Tibial artery (tissue), 4 donors: ENCODE measurements at regions not wholly inside any gene's neighbourhood (a gene's known extent, or its start where the extent isn't known, plus 50 kb on each side); places are given as distances from the start of the nearest gene placed in this dataset.

Experiments used
- DNase-seq, 2 donors: peaks; one replicate each; pipeline ENCODE4 v3.0.0-alpha.2; 2019
- H3K27ac ChIP-seq, 2 donors: fragments of 200-600 bp; sonication (generic) in 1 of 2; 1 replicate in 1 of 2; 2 replicates in 1 of 2; pipeline ENCODE4 v1.5.1; 2018 to 2019; ENCODE audit warnings: mild to moderate bottlenecking in 1 of 2
- H3K27me3 ChIP-seq, 2 donors: fragments of 200-600 bp; sonication (generic) in 1 of 2; one replicate each; pipeline versions ENCODE4 v1.5.1 to v1.6.0; 2016 to 2019
- H3K36me3 ChIP-seq, 3 donors: fragments of 200-600 bp; sonication (generic) in 2 of 3; one replicate each; pipeline ENCODE4 v1.5.1; 2016 to 2019; ENCODE audit warnings: mild to moderate bottlenecking in 2 of 3
- H3K4me1 ChIP-seq, 4 donors: fragments of 200-600 bp; sonication (generic) in 2 of 4; 1 replicate in 3 of 4; 2 replicates in 1 of 4; pipeline ENCODE4 v1.5.1; 2016 to 2019
- H3K4me3 ChIP-seq, 2 donors: fragments of 200-600 bp; sonication (generic) in 1 of 2; 1 replicate in 1 of 2; 2 replicates in 1 of 2; pipeline ENCODE4 v1.5.1; 2018 to 2019; ENCODE audit warnings: mild to moderate bottlenecking in 2 of 2
- H3K9me3 ChIP-seq, 3 donors: fragments of 200-600 bp; sonication (generic) in 1 of 3; one replicate each; pipeline ENCODE4 v1.5.1; 2016 to 2019
- intact Hi-C: fragments of 100-400 bp; cut with DNase I; formaldehyde crosslinking; loops from one replicate; pipeline ENCODE4 v1.15.0; 2023; ENCODE audit warnings: low total_unique reads
- TF ChIP-seq, protein P1 (sequence below), 2 experiments: fragments of 200-600 bp in 1 of 2; fragments of 450-650 bp in 1 of 2; IDR thresholded peaks; one replicate each; pipeline ENCODE4 v1.5.1; 2017 to 2019; ENCODE audit warnings: antibody characterized with exemption in 2 of 2, mild to moderate bottlenecking in 1 of 2, moderate library complexity in 1 of 2

DNA sequence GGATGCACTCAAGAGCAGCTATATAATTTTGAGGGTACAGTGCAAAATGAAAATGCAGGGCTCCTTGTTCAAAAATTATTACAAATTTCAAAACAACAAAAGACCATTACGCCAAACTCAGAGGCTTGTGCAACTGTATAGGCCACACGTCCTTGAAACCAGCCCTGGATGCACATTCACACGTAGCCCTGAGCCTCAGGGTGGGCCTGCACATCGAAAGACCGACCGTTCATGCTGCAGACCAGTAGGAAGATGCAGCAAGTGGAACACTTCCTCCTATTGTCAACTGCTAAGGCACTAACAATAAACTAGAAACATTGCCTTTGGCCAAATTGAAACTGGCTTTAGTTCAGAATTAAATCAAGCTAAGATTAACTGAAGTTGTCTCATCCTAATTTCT, 174.7 kb downstream of the SHOX2 start:
- H3K27ac ChIP-seq, result no peak overlapping the region
- H3K27me3 ChIP-seq, result no peaks in the 10 kb centered on the region
- no peaks in the 10 kb centered on the region for H3K4me1 ChIP-seq
- intact Hi-C loops, result no loop called here
- TF ChIP-seq, protein P1, sequence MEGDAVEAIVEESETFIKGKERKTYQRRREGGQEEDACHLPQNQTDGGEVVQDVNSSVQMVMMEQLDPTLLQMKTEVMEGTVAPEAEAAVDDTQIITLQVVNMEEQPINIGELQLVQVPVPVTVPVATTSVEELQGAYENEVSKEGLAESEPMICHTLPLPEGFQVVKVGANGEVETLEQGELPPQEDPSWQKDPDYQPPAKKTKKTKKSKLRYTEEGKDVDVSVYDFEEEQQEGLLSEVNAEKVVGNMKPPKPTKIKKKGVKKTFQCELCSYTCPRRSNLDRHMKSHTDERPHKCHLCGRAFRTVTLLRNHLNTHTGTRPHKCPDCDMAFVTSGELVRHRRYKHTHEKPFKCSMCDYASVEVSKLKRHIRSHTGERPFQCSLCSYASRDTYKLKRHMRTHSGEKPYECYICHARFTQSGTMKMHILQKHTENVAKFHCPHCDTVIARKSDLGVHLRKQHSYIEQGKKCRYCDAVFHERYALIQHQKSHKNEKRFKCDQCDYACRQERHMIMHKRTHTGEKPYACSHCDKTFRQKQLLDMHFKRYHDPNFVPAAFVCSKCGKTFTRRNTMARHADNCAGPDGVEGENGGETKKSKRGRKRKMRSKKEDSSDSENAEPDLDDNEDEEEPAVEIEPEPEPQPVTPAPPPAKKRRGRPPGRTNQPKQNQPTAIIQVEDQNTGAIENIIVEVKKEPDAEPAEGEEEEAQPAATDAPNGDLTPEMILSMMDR (IDR thresholded peaks at IDR 0.05), result no peak
- no peaks in the 10 kb centered on the region for H3K36me3 ChIP-seq
- no peak overlapping the region for H3K4me3 ChIP-seq
- DNase-seq, result no peak
- H3K9me3 ChIP-seq, result no peaks in the 10 kb centered on the region

DNA sequence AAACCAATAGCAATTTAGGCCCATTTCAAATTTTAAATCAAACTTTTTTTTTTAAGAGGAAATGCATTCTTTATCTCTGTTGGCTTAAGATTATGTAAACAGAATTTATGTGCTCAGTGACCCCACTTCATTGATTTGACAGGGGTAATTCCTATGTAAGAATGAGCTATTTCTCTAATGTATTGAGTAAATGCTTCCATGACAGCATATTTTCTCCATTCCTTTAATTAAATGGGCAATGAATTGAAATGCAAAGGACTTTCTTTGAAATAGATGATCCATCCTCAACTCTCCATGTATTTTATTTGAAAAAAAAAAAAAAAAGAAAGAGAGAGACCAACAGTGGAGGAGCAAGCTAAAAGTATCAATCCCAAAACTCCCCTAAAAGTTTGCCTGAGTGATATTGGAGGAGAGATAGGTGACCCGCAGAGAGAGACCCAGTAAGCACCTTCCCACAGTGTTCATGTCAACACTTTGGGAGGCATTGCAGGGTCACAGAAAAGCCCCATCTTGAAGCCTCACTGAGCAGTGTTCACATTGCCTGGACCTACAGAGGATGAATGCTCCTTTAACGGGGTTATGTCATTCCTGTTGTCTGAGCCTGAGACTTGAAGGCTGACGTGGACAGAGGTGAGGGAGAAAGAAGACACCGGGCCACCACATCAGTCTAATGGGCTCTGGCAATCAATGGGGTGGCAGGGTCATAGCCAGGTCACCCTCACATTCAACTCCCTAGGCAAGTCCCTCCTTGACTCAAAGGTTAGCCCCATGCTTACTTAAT, 176.0 kb downstream of the SHOX2 start:
- Histone ChIP-seq H3K4me1 (no peaks in the 10 kb centered on the region), H3K4me3 (no peak overlapping the region), H3K36me3 (no peaks in the 10 kb centered on the region), H3K27ac (no peak overlapping the region), H3K27me3 (no peaks in the 10 kb centered on the region), H3K9me3 (no peaks in the 10 kb centered on the region)
- DNase-seq, result no peak
- intact Hi-C loops, result no loop called here
- TF ChIP-seq, protein P1 (IDR thresholded peaks at IDR 0.05), result no peak

DNA sequence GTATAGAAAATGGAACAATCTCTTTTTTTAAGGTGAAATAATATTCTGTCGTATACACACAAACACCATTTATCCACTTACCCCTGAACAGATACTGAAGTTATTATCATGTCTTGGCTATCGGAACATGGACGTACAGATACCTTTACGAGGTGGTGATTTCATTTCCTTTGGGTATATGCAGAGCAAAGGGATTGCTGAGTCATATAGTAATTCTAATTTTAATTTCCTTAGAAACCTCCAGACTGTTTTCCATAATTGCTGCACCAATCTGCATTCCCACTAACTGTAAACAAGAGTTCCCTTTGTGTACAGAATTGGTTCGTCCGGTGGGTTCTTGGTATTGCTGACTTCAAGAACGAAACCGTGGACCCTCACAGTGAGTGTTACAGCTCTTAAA, 179.4 kb downstream of the SHOX2 start:
- Histone ChIP-seq H3K27ac (no peak overlapping the region), H3K9me3 (no peaks in the 10 kb centered on the region), H3K36me3 (no peaks in the 10 kb centered on the region), H3K4me3 (no peak overlapping the region), H3K4me1 (no peaks in the 10 kb centered on the region), H3K27me3 (no peaks in the 10 kb centered on the region)
- intact Hi-C loops, result no loop called here
- TF ChIP-seq, protein P1 (IDR thresholded peaks at IDR 0.05), result no peak
- DNase-seq, result no peak

DNA sequence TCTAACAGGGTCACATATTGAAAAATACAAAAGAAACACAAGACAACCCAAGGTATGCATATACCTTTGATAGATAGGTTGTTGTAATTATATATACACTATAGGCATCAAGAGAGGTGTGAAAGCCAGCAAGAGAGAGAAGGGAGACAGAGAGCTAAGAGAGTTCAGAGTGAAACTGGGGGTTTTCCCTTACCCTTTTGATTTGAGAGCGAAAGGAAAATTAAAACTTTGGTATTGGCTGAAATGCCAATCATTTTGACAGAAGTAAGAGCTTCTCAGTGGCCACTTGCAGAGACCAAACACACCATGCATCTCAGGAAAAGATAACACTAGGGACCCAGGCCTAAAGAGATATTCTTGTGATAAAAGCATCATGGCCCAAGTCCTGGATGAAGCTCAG, 183.6 kb downstream of the SHOX2 start:
- Histone ChIP-seq H3K9me3 (no peaks in the 10 kb centered on the region), H3K27me3 (no peaks in the 10 kb centered on the region), H3K4me3 (no peak overlapping the region), H3K36me3 (no peaks in the 10 kb centered on the region), H3K4me1 (no peaks in the 10 kb centered on the region), H3K27ac (no peak overlapping the region)
- intact Hi-C loops, result no loop called here
- DNase-seq, result no peak
- TF ChIP-seq, protein P1 (IDR thresholded peaks at IDR 0.05), result no peak

DNA sequence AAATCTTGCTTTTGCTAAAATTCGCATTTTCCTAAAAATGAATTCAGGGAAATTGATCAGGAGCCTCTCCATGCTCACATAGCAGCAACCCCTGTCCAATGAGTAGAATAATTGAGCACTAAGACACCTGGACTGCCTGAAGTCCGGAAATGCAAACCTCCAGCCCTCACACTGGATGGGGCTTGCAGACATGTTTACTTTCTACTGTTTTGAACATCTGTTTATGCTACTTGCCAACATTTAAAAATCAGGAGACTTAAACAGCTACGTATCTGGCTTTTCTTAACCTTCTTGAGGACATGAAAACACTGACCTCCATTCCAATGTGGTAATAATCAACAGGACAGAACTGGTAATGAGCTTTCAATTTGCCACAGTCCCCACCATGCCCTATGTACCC, 184.4 kb downstream of the SHOX2 start:
- DNase-seq, result no peak
- no peaks in the 10 kb centered on the region for H3K36me3 ChIP-seq
- no peaks in the 10 kb centered on the region for H3K9me3 ChIP-seq
- no peak overlapping the region for H3K27ac ChIP-seq
- no peaks in the 10 kb centered on the region for H3K4me1 ChIP-seq
- TF ChIP-seq, protein P1 (IDR thresholded peaks at IDR 0.05), result no peak
- intact Hi-C loops, result no loop called here
- no peak overlapping the region for H3K4me3 ChIP-seq
- no peaks in the 10 kb centered on the region for H3K27me3 ChIP-seq
